H1 (cell line): ENCODE measurements at regions not wholly inside any gene's neighbourhood (a gene's known extent, or its start where the extent isn't known, plus 50 kb on each side); places are given as distances from the start of the nearest gene placed in this dataset.
A peak's percentile ranks its signal among the peaks of the same experiment; 100 is the strongest.
"Not testable (repeated sequence)": the region's sequence is repeated elsewhere in the genome, so short reads cannot be mapped to it uniquely, and the experiment has no call there.

Source experiments
- CTCF ChIA-PET: fragments of 300-600 bp; sonication (Branson Sonifier 250); formaldehyde crosslinking; loops from one replicate; lab custom pipeline; 2021; ENCODE audit not compliant: partially characterized antibody; lab: Charles Lee
- POLR2A ChIA-PET: fragments of 300-600 bp; sonication (Branson Sonifier 250); formaldehyde crosslinking; loops from one replicate; lab custom pipeline; 2021; ENCODE audit warnings: inconsistent platforms; ENCODE audit not compliant: partially characterized antibody; lab: Charles Lee
- DNase-seq, 2 experiments: peaks; one replicate each; pipeline versions ENCODE4 v3.0.0 to v3.0.0-alpha.2; 2010 to 2022; ENCODE audit warnings: low spot score in 2 of 2, low read depth in 1 of 2, mixed read lengths in 1 of 2
- FAIRE-seq: peaks from 2 replicates; lab custom pipeline; 2011; peaks lifted over from hg19 to GRCh38; lab: Jason Lieb, UNC
- H2AFZ ChIP-seq: 2 replicates; pipeline ENCODE4 v1.8.1; 2012; ENCODE audit warnings: low read length, inconsistent platforms
- H2AK5ac ChIP-seq: 2 replicates; pipeline ENCODE4 v1.6.1; 2013; ENCODE audit warnings: low read depth, low read length
- H2BK120ac ChIP-seq: replicated peaks from 2 replicates; pipeline ENCODE3; 2013; ENCODE audit warnings: low read depth, low read length, inconsistent platforms
- H2BK12ac ChIP-seq: 2 replicates; pipeline ENCODE4 v1.6.1; 2013; ENCODE audit warnings: low read depth, low read length
- H2BK15ac ChIP-seq: 2 replicates; pipeline ENCODE4 v1.6.1; 2013; ENCODE audit warnings: low read length
- H2BK20ac ChIP-seq: 2 replicates; pipeline ENCODE4 v1.6.1; 2013; ENCODE audit warnings: low read length
- H2BK5ac ChIP-seq: 2 replicates; pipeline ENCODE4 v1.6.1; 2013; ENCODE audit warnings: low read depth, low read length
- H3K14ac ChIP-seq: 2 replicates; pipeline ENCODE4 v1.6.1; 2013; ENCODE audit warnings: inconsistent platforms; ENCODE audit not compliant: insufficient read length
- H3K18ac ChIP-seq: 2 replicates; pipeline ENCODE4 v1.6.1; 2013; ENCODE audit warnings: low read length; ENCODE audit errors: extremely low read depth
- H3K23ac ChIP-seq: 2 replicates; pipeline ENCODE4 v1.6.1; 2013; ENCODE audit warnings: inconsistent platforms; ENCODE audit not compliant: insufficient read length
- H3K23me2 ChIP-seq: 2 replicates; pipeline ENCODE4 v1.6.1; 2013; ENCODE audit warnings: low read depth, low read length
- H3K27ac ChIP-seq: 2 replicates; pipeline ENCODE4 v1.6.1; 2011; ENCODE audit warnings: low read depth, low read length, inconsistent platforms
- H3K27me3 ChIP-seq, 4 experiments: replicated peaks in 1 of 4; 1 replicate in 1 of 4; 2 replicates in 3 of 4; pipeline versions ENCODE4 v1.6.1 to v1.8.1; 2011 to 2013; ENCODE audit warnings: low read length in 3 of 4, mild to moderate bottlenecking in 3 of 4, inconsistent platforms in 2 of 4, mixed read lengths in 2 of 4, moderate library complexity in 1 of 4; ENCODE audit not compliant: control insufficient read depth in 3 of 4, insufficient read depth in 3 of 4; ENCODE audit errors: extremely low read depth in 1 of 4
- H3K36me3 ChIP-seq, 4 experiments: 2 replicates each; pipeline versions ENCODE4 v1.6.1 to v1.8.1; 2011 to 2013; ENCODE audit warnings: mild to moderate bottlenecking in 4 of 4, low read length in 3 of 4, moderate library complexity in 2 of 4, control low read depth in 1 of 4, inconsistent platforms in 1 of 4; ENCODE audit not compliant: insufficient read depth in 4 of 4, control insufficient read depth in 2 of 4
- H3K4ac ChIP-seq: replicated peaks from 2 replicates; pipeline ENCODE3; 2013; ENCODE audit warnings: low read length, low read depth, mixed read lengths, inconsistent platforms; ENCODE audit not compliant: insufficient read length
- H3K4me1 ChIP-seq, 4 experiments: replicated peaks in 1 of 4; 1 replicate in 1 of 4; 2 replicates in 3 of 4; pipeline versions ENCODE4 v1.6.1 to v1.8.1; 2011 to 2013; ENCODE audit warnings: low read length in 3 of 4, inconsistent platforms in 2 of 4, mixed read lengths in 1 of 4; ENCODE audit not compliant: insufficient read depth in 4 of 4, control insufficient read depth in 3 of 4
- H3K4me2 ChIP-seq, 2 experiments: 2 replicates each; pipeline versions ENCODE4 v1.6.1 to v1.8.1; 2011 to 2013; ENCODE audit warnings: low read depth in 2 of 2, low read length in 2 of 2, control low read depth in 1 of 2, inconsistent platforms in 1 of 2, mild to moderate bottlenecking in 1 of 2; ENCODE audit not compliant: insufficient read depth in 1 of 2
- H3K4me3 ChIP-seq, 4 experiments: fragments of 200-600, 300-600 bp in 1 of 4; sonication (generic), shearing (Covaris generic), sonication (Bioruptor Twin) in 1 of 4; 2 replicates each; pipeline versions ENCODE4 v1.5.1 to v1.8.1; 2011 to 2016; ENCODE audit warnings: low read length in 4 of 4, low read depth in 3 of 4, control low read depth in 2 of 4, inconsistent platforms in 2 of 4, mild to moderate bottlenecking in 2 of 4, mixed read lengths in 1 of 4, moderate library complexity in 1 of 4; ENCODE audit not compliant: insufficient read depth in 2 of 4; ENCODE audit errors: extremely low read depth in 1 of 4
- H3K56ac ChIP-seq: replicated peaks from 2 replicates; pipeline ENCODE3; 2013; ENCODE audit warnings: low read depth, mild to moderate bottlenecking, mixed read lengths, low read length, inconsistent platforms; ENCODE audit not compliant: insufficient read length
- H3K79me1 ChIP-seq: 2 replicates; pipeline ENCODE4 v1.6.1; 2013; ENCODE audit warnings: low read depth, low read length, control low read depth
- H3K79me2 ChIP-seq, 2 experiments: 2 replicates each; pipeline versions ENCODE4 v1.6.1 to v1.8.1; 2012 to 2013; ENCODE audit warnings: low read length in 2 of 2, mild to moderate bottlenecking in 2 of 2, inconsistent platforms in 1 of 2; ENCODE audit not compliant: insufficient read depth in 2 of 2, control insufficient read depth in 1 of 2
- H3K9ac ChIP-seq, 4 experiments: replicated peaks in 1 of 4; 1 replicate in 1 of 4; 2 replicates in 3 of 4; pipeline versions ENCODE4 v1.6.1 to v1.8.1; 2011 to 2013; ENCODE audit warnings: low read depth in 3 of 4, low read length in 3 of 4, control low read depth in 2 of 4, mild to moderate bottlenecking in 2 of 4, moderate library complexity in 2 of 4, inconsistent platforms in 1 of 4; ENCODE audit errors: extremely low read depth in 1 of 4
- H3K9me3 ChIP-seq, 2 experiments: 2 replicates each; pipeline versions ENCODE4 v1.6.1 to v1.8.1; 2012 to 2013; ENCODE audit warnings: mild to moderate bottlenecking in 2 of 2, moderate library complexity in 2 of 2, control low read depth in 1 of 2, inconsistent platforms in 1 of 2, low read depth in 1 of 2, low read length in 1 of 2, mixed read lengths in 1 of 2; ENCODE audit not compliant: insufficient read depth in 2 of 2
- H4K20me1 ChIP-seq, 2 experiments: replicated peaks in 1 of 2; 2 replicates each; pipeline versions ENCODE3 to v1.8.1; 2011 to 2013; ENCODE audit warnings: inconsistent platforms in 2 of 2, low read length in 2 of 2, mild to moderate bottlenecking in 1 of 2; ENCODE audit not compliant: insufficient read depth in 2 of 2, control insufficient read depth in 1 of 2
- H4K5ac ChIP-seq: 2 replicates; pipeline ENCODE4 v1.6.1; 2013; ENCODE audit warnings: low read length, low read depth, mixed read lengths, inconsistent platforms; ENCODE audit not compliant: insufficient read length
- H4K8ac ChIP-seq: 2 replicates; pipeline ENCODE4 v1.8.0; 2013; ENCODE audit warnings: mild to moderate bottlenecking, moderate library complexity, low read length, inconsistent platforms; ENCODE audit not compliant: insufficient read depth; ENCODE audit errors: extremely low read depth
- H4K91ac ChIP-seq: replicated peaks from 2 replicates; pipeline ENCODE3; 2013; ENCODE audit warnings: low read length, mixed read lengths, inconsistent platforms; ENCODE audit not compliant: insufficient read length
- MAX ChIP-seq: IDR thresholded peaks from 2 replicates; pipeline ENCODE4 v1.6.1; 2012; ENCODE audit warnings: inconsistent platforms
- WGBS, 2 experiments: shearing (Covaris generic) in 1 of 2; methylation state at CpG; one replicate each; pipeline versions ENCODE4 v1.1.6 to v1.1.7; 2013 to 2015; ENCODE audit warnings: low lambda C conversion rate in 2 of 2, mixed read lengths in 2 of 2, inconsistent platforms in 1 of 2, low coverage in 1 of 2, missing lambda C conversion rate in 1 of 2; ENCODE audit not compliant: insufficient replicate concordance in 2 of 2, insufficient coverage in 1 of 2, insufficient read length in 1 of 2; ENCODE audit errors: extremely low coverage in 1 of 2, missing lambda C conversion rate in 1 of 2; 5-methylcytosine and 5-hydroxymethylcytosine counted together

GRCh38 chr4:151489462-151490203 is 80.7 kb downstream of the FHIP1A start (continued):
- TF ChIP-seq MAX: peak; percentile 46; the same call in 1 of the 2 replicates

- H4K91ac ChIP-seq, H3K9me3 ChIP-seq, H3K36me3 ChIP-seq, CTCF ChIA-PET, H3K9ac ChIP-seq, FAIRE-seq, H4K20me1 ChIP-seq, H3K4me2 ChIP-seq, H2AK5ac ChIP-seq, H3K4me1 ChIP-seq, H3K4me3 ChIP-seq, H3K79me1 ChIP-seq, H3K14ac ChIP-seq, H4K5ac ChIP-seq, H2BK120ac ChIP-seq, H3K4ac ChIP-seq, H3K56ac ChIP-seq, H2BK15ac ChIP-seq, H2BK5ac ChIP-seq, H3K27me3 ChIP-seq, H2BK20ac ChIP-seq, H3K23me2 ChIP-seq, H3K27ac ChIP-seq, H3K23ac ChIP-seq, DNase-seq, H2AFZ ChIP-seq, H2BK12ac ChIP-seq, H3K18ac ChIP-seq, H4K8ac ChIP-seq: not testable (repeated sequence)
- POLR2A ChIA-PET: interaction anchor here (1.1 kb wide), 1 partner anchor 12 kb away, joined by 4 read pairs; no protein-coding TSS in a partner anchor
- 86% methylated on average over 3 of the region's 3 CpGs; no CpG with 5 or more reads in 1 of the 2 experiments for WGBS, 2 experiments
- peaks cover 0 to 21% of the 10 kb centered on the region in 2 experiments; a peak in 2 of 4 replicates for H3K79me2 ChIP-seq
Measured at GRCh38 chr4:151495612-151496011, 86.6 kb downstream of the FHIP1A start.
